HFF-Myc (cell line): ENCODE measurements at regions not wholly inside any gene's neighbourhood (a gene's known extent, or its start where the extent isn't known, plus 50 kb on each side); places are given as distances from the start of the nearest gene placed in this dataset.

ENCODE experiments used
- DNase-seq: peaks from one replicate; pipeline ENCODE4 v3.0.0-alpha.2; 2011; ENCODE audit warnings: low read depth; ENCODE audit errors: extremely low read depth
- H3K4me3 ChIP-seq: replicated peaks from 2 replicates; pipeline ENCODE4 v1.5.1; 2011; ENCODE audit warnings: low read depth, mild to moderate bottlenecking, control low read depth, low read length
- TF ChIP-seq, protein P1 (sequence below): IDR thresholded peaks from 2 replicates; pipeline ENCODE4 v1.5.1; 2012; ENCODE audit warnings: mild to moderate bottlenecking, low read depth, low read length, control low read depth; ENCODE audit errors: missing control alignments

DNA sequence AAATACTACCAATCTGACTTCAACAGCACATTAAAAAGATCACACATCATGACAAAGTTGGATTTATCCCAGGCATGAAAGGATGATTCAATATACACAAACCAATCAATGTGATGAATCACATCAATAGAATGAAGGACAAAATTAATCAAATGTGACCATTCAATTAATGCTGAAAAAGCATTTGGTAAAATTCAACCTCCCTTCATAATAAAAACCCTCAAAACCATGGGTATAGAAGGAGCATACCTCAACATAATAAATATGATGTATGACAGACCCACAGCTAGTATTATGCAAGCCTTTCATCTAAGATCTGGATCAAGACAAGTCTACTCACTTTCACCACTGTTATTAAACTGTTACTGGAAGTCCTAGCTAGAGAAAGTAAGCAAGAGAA, 921.7 kb upstream of the RAG2 start:
- TF ChIP-seq, protein P1, sequence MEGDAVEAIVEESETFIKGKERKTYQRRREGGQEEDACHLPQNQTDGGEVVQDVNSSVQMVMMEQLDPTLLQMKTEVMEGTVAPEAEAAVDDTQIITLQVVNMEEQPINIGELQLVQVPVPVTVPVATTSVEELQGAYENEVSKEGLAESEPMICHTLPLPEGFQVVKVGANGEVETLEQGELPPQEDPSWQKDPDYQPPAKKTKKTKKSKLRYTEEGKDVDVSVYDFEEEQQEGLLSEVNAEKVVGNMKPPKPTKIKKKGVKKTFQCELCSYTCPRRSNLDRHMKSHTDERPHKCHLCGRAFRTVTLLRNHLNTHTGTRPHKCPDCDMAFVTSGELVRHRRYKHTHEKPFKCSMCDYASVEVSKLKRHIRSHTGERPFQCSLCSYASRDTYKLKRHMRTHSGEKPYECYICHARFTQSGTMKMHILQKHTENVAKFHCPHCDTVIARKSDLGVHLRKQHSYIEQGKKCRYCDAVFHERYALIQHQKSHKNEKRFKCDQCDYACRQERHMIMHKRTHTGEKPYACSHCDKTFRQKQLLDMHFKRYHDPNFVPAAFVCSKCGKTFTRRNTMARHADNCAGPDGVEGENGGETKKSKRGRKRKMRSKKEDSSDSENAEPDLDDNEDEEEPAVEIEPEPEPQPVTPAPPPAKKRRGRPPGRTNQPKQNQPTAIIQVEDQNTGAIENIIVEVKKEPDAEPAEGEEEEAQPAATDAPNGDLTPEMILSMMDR: no peak
- H3K4me3 ChIP-seq: no peak overlapping the region
- DNase-seq: no peak

DNA sequence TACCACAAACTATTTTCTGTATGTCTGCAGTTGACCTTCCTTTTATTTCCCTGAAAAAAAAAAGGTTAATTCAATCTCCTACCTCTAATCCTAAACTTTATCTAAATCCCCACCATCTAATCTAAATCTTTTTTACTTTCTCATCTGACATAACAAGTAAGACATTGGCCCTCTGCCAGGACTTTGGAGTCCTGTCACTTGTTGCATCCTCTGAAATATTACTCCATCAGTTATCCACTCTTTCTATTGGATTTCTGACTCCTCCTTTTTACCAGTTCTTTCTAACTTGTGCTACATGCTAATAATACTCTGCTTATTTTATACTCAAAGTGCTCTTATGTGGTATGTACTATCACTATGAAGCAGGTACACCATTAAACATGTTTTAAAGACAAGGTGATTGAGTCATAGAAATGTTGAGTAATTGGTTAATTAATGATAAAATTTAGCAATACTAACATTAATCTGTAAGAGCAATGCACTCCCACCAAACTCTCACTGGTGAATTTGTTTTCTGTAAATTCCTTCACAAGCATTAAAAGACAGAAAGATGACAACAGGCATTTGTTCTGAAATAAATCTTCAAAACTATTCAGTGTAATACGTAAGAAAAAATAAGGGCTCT, 914.2 kb upstream of the RAG2 start:
- no peak overlapping the region for H3K4me3 ChIP-seq
- no peak for DNase-seq
- TF ChIP-seq, protein P1: no peak

DNA sequence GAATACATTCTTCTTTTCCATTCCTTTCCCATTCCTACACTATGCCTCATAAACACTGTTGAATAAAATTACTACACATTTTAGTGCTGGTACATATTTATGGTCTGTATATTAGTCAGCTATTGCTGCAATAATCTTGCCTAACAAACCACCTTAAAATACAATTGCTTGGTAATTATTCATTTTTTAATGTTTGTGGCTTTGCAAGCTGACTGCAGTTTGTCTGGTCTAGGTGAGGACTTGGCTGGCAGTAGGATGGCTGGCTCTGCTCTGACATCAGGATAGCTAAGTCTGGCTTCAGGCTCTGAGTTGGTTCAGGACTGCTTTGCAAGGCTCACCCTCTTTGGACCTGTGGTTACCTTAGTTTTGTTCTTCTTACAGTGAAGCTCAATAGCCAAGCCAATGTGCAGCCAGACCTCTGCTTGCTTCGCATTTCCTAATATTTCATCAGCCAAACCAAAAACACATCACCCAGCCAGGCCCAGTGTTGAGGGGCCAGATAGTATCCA, 913.4 kb upstream of the RAG2 start:
- no peak for DNase-seq
- TF ChIP-seq, protein P1: no peak
- no peak overlapping the region for H3K4me3 ChIP-seq

DNA sequence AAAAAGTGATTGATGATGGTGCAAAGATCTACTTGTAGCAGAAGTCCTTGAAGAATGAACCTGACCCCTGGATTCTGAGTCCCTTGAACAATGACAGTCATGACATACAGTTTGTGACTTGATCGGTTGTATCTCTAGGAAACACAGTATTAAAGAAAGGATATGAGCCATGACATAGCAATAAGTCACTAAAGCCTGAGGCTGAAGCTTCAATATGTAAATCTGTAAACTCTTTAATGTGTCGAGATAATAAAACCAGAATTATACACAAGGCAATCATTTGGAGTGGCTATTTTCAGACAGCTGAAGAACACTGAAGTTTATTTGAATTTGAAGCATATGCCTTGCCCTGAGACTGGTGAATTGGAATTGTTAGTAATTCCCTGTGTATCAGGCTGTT, 911.5 kb upstream of the RAG2 start:
- DNase-seq: no peak
- no peak overlapping the region for H3K4me3 ChIP-seq
- TF ChIP-seq, protein P1: no peak

DNA sequence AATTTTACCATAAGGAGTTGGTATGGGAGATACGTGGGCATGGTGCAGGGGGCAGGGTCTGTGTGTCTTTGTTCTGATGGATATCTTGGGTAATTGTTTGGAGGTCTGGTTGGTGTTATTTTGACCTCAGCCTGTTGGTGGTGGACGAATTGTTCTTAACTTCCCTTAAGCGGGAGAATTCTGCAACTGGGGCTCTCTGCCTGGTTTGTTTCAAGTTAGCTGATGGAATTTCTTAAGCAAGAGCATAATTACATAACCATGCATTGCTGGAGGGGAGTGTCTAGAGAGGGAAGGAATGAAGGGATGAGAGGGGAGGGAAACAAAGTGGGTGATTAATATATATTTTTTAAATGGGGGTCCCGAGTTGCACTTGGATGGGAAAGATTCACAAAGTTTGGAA, 908.5 kb upstream of the RAG2 start:
- DNase-seq: no peak
- H3K4me3 ChIP-seq: no peak overlapping the region
- TF ChIP-seq, protein P1: no peak

DNA sequence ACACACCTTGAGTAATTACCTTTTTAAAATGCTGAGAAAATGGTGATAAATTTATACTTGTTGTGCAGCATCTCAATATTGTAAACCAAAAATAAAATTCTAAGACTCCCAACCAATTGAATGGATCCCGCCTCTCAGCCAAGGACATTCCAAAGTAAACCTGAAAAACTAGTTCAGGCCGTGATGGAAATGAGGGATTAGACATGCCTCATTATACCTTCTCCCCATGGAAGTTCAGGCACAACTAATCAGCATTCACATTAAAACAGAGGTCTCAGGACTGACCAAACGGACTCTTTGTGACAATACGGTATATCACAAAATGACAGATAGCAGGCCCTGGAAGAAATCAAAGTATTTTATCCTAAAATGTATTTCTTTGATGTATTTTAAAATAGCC, 907.4 kb upstream of the RAG2 start:
- no peak overlapping the region for H3K4me3 ChIP-seq
- TF ChIP-seq, protein P1: no peak
- DNase-seq: no peak

DNA sequence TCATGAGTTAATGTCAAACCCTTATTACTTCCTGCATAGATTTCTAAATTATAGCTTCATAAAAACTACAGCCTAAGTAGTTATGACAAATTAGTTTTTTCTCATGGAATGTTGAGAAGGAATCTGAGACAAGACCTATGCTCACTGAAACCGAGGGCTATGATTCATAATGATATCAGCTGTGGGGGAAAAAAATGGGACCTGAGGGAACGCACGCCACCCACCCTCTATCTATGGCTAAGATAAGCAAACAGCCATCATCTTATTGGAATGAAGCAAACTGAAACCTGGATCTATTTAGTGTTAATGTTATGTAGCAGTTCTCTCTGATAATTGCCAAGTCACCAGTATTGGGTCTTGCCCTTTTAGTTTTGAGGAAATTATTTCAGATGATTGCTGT, 906.9 kb upstream of the RAG2 start:
- H3K4me3 ChIP-seq: no peak overlapping the region
- peak; percentile 19 for DNase-seq
- TF ChIP-seq, protein P1: no peak
